ENCODE measurements at regions not wholly inside any gene's neighbourhood (a gene's known extent, or its start where the extent isn't known, plus 50 kb on each side); places are given as distances from the start of the nearest gene placed in this dataset.

DNA sequence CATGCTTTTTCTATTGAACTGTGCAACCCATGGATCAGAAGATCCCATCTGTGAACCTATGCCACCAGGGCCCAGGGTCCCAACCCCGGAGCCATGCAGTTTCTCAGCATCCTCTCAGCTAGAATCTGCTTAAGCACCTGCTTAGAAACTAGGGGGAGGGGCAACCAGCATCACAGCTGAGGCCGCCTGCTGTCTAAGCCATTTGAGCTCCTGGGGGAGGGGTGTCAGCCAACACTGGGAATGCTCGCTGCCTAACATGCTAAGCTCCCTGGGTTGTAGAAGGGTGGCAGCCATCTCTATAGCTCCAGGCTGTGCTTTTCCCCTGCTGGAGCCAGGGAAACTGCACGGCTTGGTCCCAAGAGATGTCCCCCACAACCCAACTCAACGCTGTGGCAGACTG is 322.8 kb downstream of the EDEM1 start:
- BruUV-seq (replicated peaks), result no TSS peak
- CTCF ChIA-PET (ENCODE audit: unreplicated experiment), result no interaction called here
- DNase-seq (ENCODE audit: low spot score), result no peak
- POLR2A ChIA-PET, result no interaction called here
- Histone ChIP-seq H3K27ac (ENCODE audit: low read depth, low read length, poor library complexity, severe bottlenecking) (no peak overlapping the region), H3K4me3 (ENCODE audit: low read depth, low read length, poor library complexity, severe bottlenecking) (no peak overlapping the region), H3K36me3 (ENCODE audit: insufficient read depth, low read length) (no peaks in the 10 kb centered on the region), H3K9me3 (ENCODE audit: low read length) (no peaks in the 10 kb centered on the region), H2AFZ (ENCODE audit: low read length) (no peak overlapping the region), H3K9me2 (ENCODE audit: insufficient read depth, low read length) (no peaks in the 10 kb centered on the region), H3K4me1 (ENCODE audit: insufficient read depth, low read length, poor library complexity, severe bottlenecking) (no peaks in the 10 kb centered on the region), H4K20me1 (ENCODE audit: insufficient read depth, low read length) (no peaks in the 10 kb centered on the region), H3K4me2 (ENCODE audit: low read length) (no peak overlapping the region), H3K79me2 (ENCODE audit: insufficient read depth, low read depth, low read length) (no peaks in the 10 kb centered on the region)
- intact Hi-C loops (cut with micrococcal nuclease; ENCODE audit: unreplicated experiment), result no loop called here
- TF ChIP-seq, protein P1, sequence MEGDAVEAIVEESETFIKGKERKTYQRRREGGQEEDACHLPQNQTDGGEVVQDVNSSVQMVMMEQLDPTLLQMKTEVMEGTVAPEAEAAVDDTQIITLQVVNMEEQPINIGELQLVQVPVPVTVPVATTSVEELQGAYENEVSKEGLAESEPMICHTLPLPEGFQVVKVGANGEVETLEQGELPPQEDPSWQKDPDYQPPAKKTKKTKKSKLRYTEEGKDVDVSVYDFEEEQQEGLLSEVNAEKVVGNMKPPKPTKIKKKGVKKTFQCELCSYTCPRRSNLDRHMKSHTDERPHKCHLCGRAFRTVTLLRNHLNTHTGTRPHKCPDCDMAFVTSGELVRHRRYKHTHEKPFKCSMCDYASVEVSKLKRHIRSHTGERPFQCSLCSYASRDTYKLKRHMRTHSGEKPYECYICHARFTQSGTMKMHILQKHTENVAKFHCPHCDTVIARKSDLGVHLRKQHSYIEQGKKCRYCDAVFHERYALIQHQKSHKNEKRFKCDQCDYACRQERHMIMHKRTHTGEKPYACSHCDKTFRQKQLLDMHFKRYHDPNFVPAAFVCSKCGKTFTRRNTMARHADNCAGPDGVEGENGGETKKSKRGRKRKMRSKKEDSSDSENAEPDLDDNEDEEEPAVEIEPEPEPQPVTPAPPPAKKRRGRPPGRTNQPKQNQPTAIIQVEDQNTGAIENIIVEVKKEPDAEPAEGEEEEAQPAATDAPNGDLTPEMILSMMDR (conservative IDR thresholded peaks at IDR 0.05; ENCODE audit: low read length), result no peak
- no peak for TF ChIP-seq EZH2phosphoT487 (IDR thresholded peaks at IDR 0.05; ENCODE audit: borderline replicate concordance, low read depth, low read length)

DNA sequence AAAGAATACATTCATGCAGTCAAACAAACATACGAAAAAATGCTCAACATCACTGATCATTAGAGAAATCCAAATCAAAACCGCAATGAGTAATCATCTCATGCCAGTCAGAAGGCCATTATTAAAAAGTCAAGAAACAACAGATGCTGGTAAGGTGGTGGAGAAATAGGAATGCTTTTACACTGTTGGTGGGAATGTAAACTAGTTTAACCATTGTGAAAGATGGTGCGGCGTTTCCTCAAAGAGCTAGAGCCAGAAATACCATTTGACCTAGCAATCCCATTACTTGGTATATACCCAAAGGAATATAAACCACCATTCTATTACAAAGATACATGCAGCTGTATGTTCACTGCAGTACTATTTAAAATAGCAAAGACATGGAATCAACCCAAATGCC is 330.4 kb downstream of the EDEM1 start:
- H2AFZ ChIP-seq (ENCODE audit: low read length), result no peak overlapping the region
- TF ChIP-seq, protein P1 (conservative IDR thresholded peaks at IDR 0.05; ENCODE audit: low read length), result no peak
- no peak for TF ChIP-seq EZH2phosphoT487 (IDR thresholded peaks at IDR 0.05; ENCODE audit: borderline replicate concordance, low read depth, low read length)
- H3K4me2 ChIP-seq (ENCODE audit: low read length), result no peak overlapping the region
- no peaks in the 10 kb centered on the region for H3K9me3 ChIP-seq (ENCODE audit: low read length)
- DNase-seq (ENCODE audit: low spot score), result no peak
- CTCF ChIA-PET (ENCODE audit: unreplicated experiment), result no interaction called here
- H3K4me3 ChIP-seq (ENCODE audit: low read depth, low read length, poor library complexity, severe bottlenecking), result no peak overlapping the region
- no peaks in the 10 kb centered on the region for H3K9me2 ChIP-seq (ENCODE audit: insufficient read depth, low read length)
- H3K27ac ChIP-seq (ENCODE audit: low read depth, low read length, poor library complexity, severe bottlenecking), result no peak overlapping the region
- no peaks in the 10 kb centered on the region for H3K4me1 ChIP-seq (ENCODE audit: insufficient read depth, low read length, poor library complexity, severe bottlenecking)
- intact Hi-C loops (cut with micrococcal nuclease; ENCODE audit: unreplicated experiment), result no loop called here
- no peaks in the 10 kb centered on the region for H3K79me2 ChIP-seq (ENCODE audit: insufficient read depth, low read depth, low read length)
- H4K20me1 ChIP-seq (ENCODE audit: insufficient read depth, low read length), result no peaks in the 10 kb centered on the region
- no peaks in the 10 kb centered on the region for H3K36me3 ChIP-seq (ENCODE audit: insufficient read depth, low read length)
- POLR2A ChIA-PET, result no interaction called here
- BruUV-seq (replicated peaks), result no TSS peak

DNA sequence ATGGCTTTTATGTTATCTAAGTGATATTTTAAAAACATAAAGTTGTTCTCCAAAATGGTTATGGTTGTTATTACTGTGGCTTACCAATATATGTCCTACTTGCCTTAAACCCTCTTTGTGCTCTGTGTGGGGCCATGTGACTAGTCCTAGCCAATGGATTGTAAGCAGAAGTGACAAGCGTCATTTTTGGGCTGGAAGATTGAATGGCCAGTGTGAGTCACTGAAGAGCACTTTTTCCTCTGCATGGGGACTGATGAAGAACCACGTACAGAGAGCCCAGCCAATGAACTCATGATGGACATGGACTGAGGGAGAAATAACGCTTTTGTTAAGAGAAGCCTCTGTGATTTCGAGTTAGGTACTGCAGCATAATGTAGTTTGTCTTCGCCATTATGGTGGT is 332.7 kb downstream of the EDEM1 start:
- Histone ChIP-seq H3K9me2 (ENCODE audit: insufficient read depth, low read length) (no peaks in the 10 kb centered on the region), H3K4me2 (ENCODE audit: low read length) (no peak overlapping the region), H3K79me2 (ENCODE audit: insufficient read depth, low read depth, low read length) (no peaks in the 10 kb centered on the region), H3K36me3 (ENCODE audit: insufficient read depth, low read length) (no peaks in the 10 kb centered on the region), H3K9me3 (ENCODE audit: low read length) (no peaks in the 10 kb centered on the region), H2AFZ (ENCODE audit: low read length) (no peak overlapping the region), H4K20me1 (ENCODE audit: insufficient read depth, low read length) (no peaks in the 10 kb centered on the region), H3K4me1 (ENCODE audit: insufficient read depth, low read length, poor library complexity, severe bottlenecking) (no peaks in the 10 kb centered on the region), H3K4me3 (ENCODE audit: low read depth, low read length, poor library complexity, severe bottlenecking) (no peak overlapping the region), H3K27ac (ENCODE audit: low read depth, low read length, poor library complexity, severe bottlenecking) (no peak overlapping the region)
- intact Hi-C loops (cut with micrococcal nuclease; ENCODE audit: unreplicated experiment), result no loop called here
- DNase-seq (ENCODE audit: low spot score), result no peak
- ChIA-PET CTCF (ENCODE audit: unreplicated experiment) (no interaction called here), POLR2A (no interaction called here)
- TF ChIP-seq, protein P1 (conservative IDR thresholded peaks at IDR 0.05; ENCODE audit: low read length), result no peak
- TF ChIP-seq EZH2phosphoT487 (IDR thresholded peaks at IDR 0.05; ENCODE audit: borderline replicate concordance, low read depth, low read length), result no peak
- no TSS peak for BruUV-seq (replicated peaks)

Data from OCI-LY7 (cell line).